HL-60 (cell line): ENCODE measurements at regions not wholly inside any gene's neighbourhood (a gene's known extent, or its start where the extent isn't known, plus 50 kb on each side); places are given as distances from the start of the nearest gene placed in this dataset.

Experiments used
- DNase-seq, 2 experiments: peaks; one replicate each; pipeline ENCODE4 v3.0.0-alpha.2; 2010 to 2020; ENCODE audit warnings: low read depth in 1 of 2, low spot score in 1 of 2
- H3K27ac ChIP-seq: fragments of 250-450 bp; sonication (Bioruptor Pico); replicated peaks from 2 replicates; pipeline ENCODE4 v1.5.1; 2020; ENCODE audit warnings: mild to moderate bottlenecking, moderate library complexity
- H3K27me3 ChIP-seq: fragments of 250-450 bp; sonication (Bioruptor Pico); 2 replicates; pipeline ENCODE4 v1.5.1; 2021; ENCODE audit warnings: mild to moderate bottlenecking, moderate library complexity; ENCODE audit not compliant: insufficient read depth, poor library complexity, severe bottlenecking
- H3K4me3 ChIP-seq: replicated peaks from 2 replicates; pipeline ENCODE4 v1.5.1; 2011; ENCODE audit warnings: mild to moderate bottlenecking, control low read depth, low read length; ENCODE audit not compliant: insufficient read depth
- CTCF ChIP-seq: IDR thresholded peaks from one replicate; pipeline ENCODE4 v1.5.1; 2011; ENCODE audit warnings: low read length, control low read depth, inconsistent platforms; ENCODE audit not compliant: insufficient read depth
- GABPA ChIP-seq: IDR thresholded peaks from 2 replicates; pipeline ENCODE4 v1.6.1; 2012; ENCODE audit warnings: low read depth
- POLR2AphosphoS5 ChIP-seq: IDR thresholded peaks from 2 replicates; pipeline ENCODE4 v1.6.1; 2012; ENCODE audit warnings: low read depth
- REST ChIP-seq: IDR thresholded peaks from 2 replicates; pipeline ENCODE4 v1.6.1; 2012; ENCODE audit warnings: low read depth; ENCODE audit not compliant: insufficient replicate concordance
- SPI1 ChIP-seq: IDR thresholded peaks from 2 replicates; pipeline ENCODE4 v1.6.1; 2012; ENCODE audit warnings: low read depth, mild to moderate bottlenecking, borderline replicate concordance

- TF ChIP-seq REST (no peak), POLR2AphosphoS5 (no peak), GABPA (no peak), CTCF (no peak), SPI1 (no peak)
- no peak overlapping the region for H3K27ac ChIP-seq
- no peaks in the 10 kb centered on the region for H3K27me3 ChIP-seq
- DNase-seq, result no peak
- no peak overlapping the region for H3K4me3 ChIP-seq
Measured at GRCh38 chr9:25505644-25506043, 172.6 kb downstream of the TUSC1 start.

- H3K4me3 ChIP-seq, result no peak overlapping the region
- no peaks in the 10 kb centered on the region for H3K27me3 ChIP-seq
- no peak for DNase-seq
- TF ChIP-seq GABPA (no peak), SPI1 (no peak), CTCF (no peak), REST (no peak), POLR2AphosphoS5 (no peak)
- no peak overlapping the region for H3K27ac ChIP-seq
Measured at GRCh38 chr9:25481372-25481771, 196.9 kb downstream of the TUSC1 start.

GRCh38 chr9:25480696-25481095 is 197.5 kb downstream of the TUSC1 start:
- TF ChIP-seq SPI1 (no peak), GABPA (no peak), POLR2AphosphoS5 (no peak), CTCF (no peak), REST (no peak)

More at GRCh38 chr9:25480696-25481095, 197.5 kb downstream of the TUSC1 start:
- H3K27me3 ChIP-seq, result no peaks in the 10 kb centered on the region
- no peak for DNase-seq
- no peak overlapping the region for H3K4me3 ChIP-seq
- H3K27ac ChIP-seq, result no peak overlapping the region
